GM20000 (cell line): ENCODE measurements at regions not wholly inside any gene's neighbourhood (a gene's known extent, or its start where the extent isn't known, plus 50 kb on each side); places are given as distances from the start of the nearest gene placed in this dataset.

Source experiments
- DNase-seq: peaks from one replicate; pipeline ENCODE4 v3.0.0; 2012; ENCODE audit warnings: low spot score
- CTCF ChIP-seq: IDR thresholded peaks from 2 replicates; pipeline ENCODE4 v1.5.1; 2012; ENCODE audit warnings: mild to moderate bottlenecking, control low read depth; ENCODE audit errors: extremely low read depth, missing control alignments

- DNase-seq, result no peak
- TF ChIP-seq CTCF, result no peak
Observed at GRCh38 chr1:238953448-238954010, 432.8 kb upstream of the CHRM3 start.

DNA sequence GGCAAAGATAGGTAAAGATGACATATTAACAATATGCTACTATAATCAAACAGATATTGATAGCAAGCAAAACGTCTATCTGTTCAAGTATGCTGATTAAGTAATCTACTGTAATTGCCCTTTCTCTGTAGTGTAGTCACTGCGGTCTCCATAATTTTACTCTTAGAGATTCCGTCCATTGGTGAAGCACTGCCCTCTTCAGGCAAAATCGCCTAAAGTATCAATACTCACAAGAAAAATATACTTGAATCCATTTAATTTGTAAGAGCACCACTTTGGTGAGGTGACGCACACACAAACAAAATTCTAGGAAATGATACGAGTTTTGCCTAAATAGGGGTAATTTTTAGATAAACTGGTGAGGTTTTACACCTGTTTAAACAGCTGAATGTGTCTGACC lies 434.6 kb upstream of the CHRM3 start:
- DNase-seq, result no peak
- no peak for TF ChIP-seq CTCF

GRCh38 chr1:238950784-238951183 lies 435.6 kb upstream of the CHRM3 start:
- no peak for TF ChIP-seq CTCF
- no peak for DNase-seq

DNA sequence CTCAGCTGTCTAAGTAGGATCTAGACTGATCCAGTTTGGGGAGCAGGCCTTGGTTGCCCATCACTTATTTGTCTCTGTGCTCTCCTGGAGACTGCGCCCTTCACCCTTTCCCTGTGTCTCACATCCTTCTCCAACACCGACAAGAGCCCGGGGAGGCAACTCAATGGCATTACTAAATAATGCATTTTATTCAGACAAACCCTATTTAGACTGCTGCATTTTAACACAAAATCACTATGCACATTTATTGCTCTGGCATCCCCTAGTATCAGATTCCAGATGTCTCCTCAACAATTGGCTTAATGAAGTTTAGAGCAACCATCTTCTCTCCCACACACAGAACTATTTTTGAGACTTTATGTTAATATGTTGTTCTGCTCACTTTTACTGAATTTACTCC lies 436.4 kb upstream of the CHRM3 start:
- no peak for TF ChIP-seq CTCF

GRCh38 chr1:238944028-238944427 lies 442.3 kb upstream of the CHRM3 start:
- no peak for TF ChIP-seq CTCF
- no peak for DNase-seq

More for the DNA sequence above, 436.4 kb upstream of the CHRM3 start:
- no peak for DNase-seq

- no peak for DNase-seq
- no peak for TF ChIP-seq CTCF
Observed at GRCh38 chr1:238927899-238928298, 458.5 kb upstream of the CHRM3 start.

- no peak for TF ChIP-seq CTCF
- DNase-seq, result no peak
Observed at GRCh38 chr1:238916828-238917227, 469.5 kb upstream of the CHRM3 start.

GRCh38 chr1:238914346-238914745 lies 472.0 kb upstream of the CHRM3 start:
- DNase-seq, result no peak
- no peak for TF ChIP-seq CTCF
